Psoas muscle (tissue), 7 donors: ENCODE measurements at regions not wholly inside any gene's neighbourhood (a gene's known extent, or its start where the extent isn't known, plus 50 kb on each side); places are given as distances from the start of the nearest gene placed in this dataset.

Source experiments
- ATAC-seq, 4 donors: fragments of 200-7000 bp; cut with Tn5 transposase; one replicate each; pipeline ENCODE4 v1.9.1; 2020; ENCODE audit warnings: moderate library complexity in 3 of 4, mild to moderate bottlenecking in 2 of 4
- DNase-seq, 2 donors: peaks; one replicate each; pipeline ENCODE4 v3.0.0-alpha.2; 2020
- H3K27ac ChIP-seq: fragments of 200-600 bp; one replicate; pipeline ENCODE4 v1.8.0; 2022
- H3K27me3 ChIP-seq, 3 donors: fragments of 200-600 bp in 1 of 3; one replicate each; pipeline versions ENCODE4 v1.6.1 to v1.8.0; 2013 to 2022; ENCODE audit warnings: low read length in 2 of 3, mild to moderate bottlenecking in 2 of 3, moderate library complexity in 1 of 3; ENCODE audit not compliant: insufficient read depth in 3 of 3
- H3K36me3 ChIP-seq, 2 donors: fragments of 200-600 bp in 1 of 2; one replicate each; pipeline versions ENCODE4 v1.6.1 to v1.8.0; 2013 to 2022; ENCODE audit warnings: low read depth in 1 of 2, mild to moderate bottlenecking in 1 of 2, moderate library complexity in 1 of 2; ENCODE audit not compliant: insufficient read depth in 1 of 2
- H3K4me1 ChIP-seq: fragments of 200-600 bp; one replicate; pipeline ENCODE4 v1.8.0; 2022
- H3K4me3 ChIP-seq: fragments of 200-600 bp; one replicate; pipeline ENCODE4 v1.8.0; 2022; ENCODE audit warnings: mild to moderate bottlenecking
- H3K9me3 ChIP-seq: fragments of 200-600 bp; one replicate; pipeline ENCODE4 v1.8.0; 2022
- CTCF ChIP-seq: fragments of 200-600 bp; IDR thresholded peaks from one replicate; pipeline ENCODE4 v1.8.0; 2022; ENCODE audit warnings: antibody characterized with exemption
- WGBS, 3 donors: extraction: QIAGEN DNeasy Blood & Tissue Kit; methylation state at CpG; one replicate each; pipeline versions ENCODE4 v1.1.6 to v1.1.7; 2013; 5-methylcytosine and 5-hydroxymethylcytosine counted together
- intact Hi-C, 2 donors: fragments of 100-400 bp; cut with DNase I; formaldehyde crosslinking; loops; one replicate each; pipeline versions ENCODE4 v1.11.0 to v1.14.2; 2022
- donor health status: healthy with polysubstance abuse.
- donor health status: DM: no; HTN: no; CAD: no; lungs with moderate emphysema.
- donor health status: Bipolar disorder and iron deficiency.
- donor health status: healthy.
- donor health status: DM: yes; HTN: yes; CAD: no.
- donor health status: DM: no; HTN: no; CAD: no.
- donor health status: DM: yes; HTN: yes; CAD: no.

GRCh38 chr14:43480976-43481375, 1026.1 kb downstream of the FSCB start:
- no peak for DNase-seq
- no peak overlapping the region for H3K27ac ChIP-seq
- ATAC-seq, result no peak
- no peaks in the 10 kb centered on the region for H3K36me3 ChIP-seq
- no peak for TF ChIP-seq CTCF
- H3K4me3 ChIP-seq, result no peak overlapping the region
- no peaks in the 10 kb centered on the region for H3K27me3 ChIP-seq
- intact Hi-C loops, result no loop called here
- WGBS, 3 donors, result 86 to 97% (median 94%) methylated on average over 1 of the region's 1 CpG
- no peaks in the 10 kb centered on the region for H3K9me3 ChIP-seq
- H3K4me1 ChIP-seq, result no peaks in the 10 kb centered on the region

GRCh38 chr14:43479596-43480195, 1027.4 kb downstream of the FSCB start:
- 18 to 25% (median 23%) methylated on average over 2 of the region's 2 CpGs for WGBS, 3 donors
- no peak for TF ChIP-seq CTCF
- intact Hi-C loops, result no loop called here
- H3K4me3 ChIP-seq, result no peak overlapping the region
- H3K27me3 ChIP-seq, result no peaks in the 10 kb centered on the region
- no peaks in the 10 kb centered on the region for H3K36me3 ChIP-seq
- H3K9me3 ChIP-seq, result no peaks in the 10 kb centered on the region
- no peaks in the 10 kb centered on the region for H3K4me1 ChIP-seq
- H3K27ac ChIP-seq, result no peak overlapping the region
- ATAC-seq (no peak), DNase-seq (no peak)

- H3K27ac ChIP-seq, result no peak overlapping the region
These were observed 1030.3 kb downstream of the FSCB start for GRCh38 chr14:43476822-43477221.

GRCh38 chr14:43475757-43476156, 1031.3 kb downstream of the FSCB start:
- intact Hi-C loops, result no loop called here
- ATAC-seq, result no peak

More at GRCh38 chr14:43476822-43477221, 1030.3 kb downstream of the FSCB start:
- intact Hi-C loops, result no loop called here
- no peaks in the 10 kb centered on the region for H3K36me3 ChIP-seq
- H3K9me3 ChIP-seq, result no peaks in the 10 kb centered on the region
- no peaks in the 10 kb centered on the region for H3K4me1 ChIP-seq
- no peak for ATAC-seq
- H3K27me3 ChIP-seq, result no peaks in the 10 kb centered on the region
- no peak for TF ChIP-seq CTCF
- 86 to 95% (median 89%) methylated on average over 2 of the region's 2 CpGs for WGBS, 3 donors
- H3K4me3 ChIP-seq, result no peak overlapping the region
- no peak for DNase-seq

More at GRCh38 chr14:43475757-43476156, 1031.3 kb downstream of the FSCB start:
- Histone ChIP-seq H3K27ac (no peak overlapping the region), H3K27me3 (no peaks in the 10 kb centered on the region), H3K9me3 (no peaks in the 10 kb centered on the region), H3K4me3 (no peak overlapping the region), H3K4me1 (no peaks in the 10 kb centered on the region), H3K36me3 (no peaks in the 10 kb centered on the region)
- no peak for DNase-seq
- TF ChIP-seq CTCF, result no peak
